HepG2 (cell line): ENCODE measurements at regions not wholly inside any gene's neighbourhood (a gene's known extent, or its start where the extent isn't known, plus 50 kb on each side); places are given as distances from the start of the nearest gene placed in this dataset.

ENCODE experiments used
- ATAC-seq: fragments of 200-7000 bp; cut with Tn5 transposase; 3 replicates; pipeline ENCODE4 v1.9.1; 2020; ENCODE audit warnings: mild to moderate bottlenecking, moderate library complexity
- BruUV-seq: library from RNA; stranded (reverse); fragments of 400-500 nt; replicated peaks from 2 replicates; lab custom pipeline; 2021; lab: Mats Ljungman, UMichigan
- CTCF ChIA-PET: fragments of 300-600 bp; formaldehyde crosslinking; extraction: SDS; loops from one replicate; lab custom pipeline; 2021; ENCODE audit warnings: low total read pairs, inconsistent platforms, low intra/inter-chr PET ratio; lab: Yijun Ruan, JAX
- POLR2A ChIA-PET: fragments of 350-600 bp; sonication (Branson Sonifier 250); formaldehyde crosslinking; loops from one replicate; lab custom pipeline; 2020; ENCODE audit warnings: antibody characterized with exemption, inconsistent platforms; lab: Yijun Ruan, JAX
- DNase-seq: peaks from one replicate; pipeline ENCODE4 v3.0.0-alpha.2; 2015; ENCODE audit warnings: low spot score
- FAIRE-seq: peaks from 3 replicates; lab custom pipeline; 2011; peaks lifted over from hg19 to GRCh38; lab: Jason Lieb, UNC
- H2AFZ ChIP-seq: one replicate; pipeline ENCODE4 v1.6.1; 2011; ENCODE audit warnings: low read length, inconsistent platforms
- H3K27ac ChIP-seq: fragments of 300-600 bp; 3 replicates; pipeline ENCODE4 v1.8.0; 2011; ENCODE audit warnings: mixed run types, mild to moderate bottlenecking, mixed read lengths, low read length, inconsistent platforms; ENCODE audit not compliant: insufficient read depth; ENCODE audit errors: extremely low read length
- H3K27me3 ChIP-seq, 2 experiments: fragments of 200-600 bp in 1 of 2; 2 replicates in 1 of 2; 3 replicates in 1 of 2; pipeline versions ENCODE4 v1.6.0 to v1.8.0; 2011; ENCODE audit warnings: low read length in 2 of 2, mild to moderate bottlenecking in 2 of 2, moderate library complexity in 2 of 2, inconsistent platforms in 1 of 2; ENCODE audit not compliant: insufficient read depth in 2 of 2, control insufficient read depth in 1 of 2
- H3K36me3 ChIP-seq, 2 experiments: fragments of 200-600 bp in 1 of 2; replicated peaks in 1 of 2; 2 replicates in 1 of 2; 3 replicates in 1 of 2; pipeline versions ENCODE4 v1.5.1 to v1.8.0; 2011; ENCODE audit warnings: low read length in 2 of 2, inconsistent platforms in 1 of 2; ENCODE audit not compliant: insufficient read depth in 2 of 2, control insufficient read depth in 1 of 2
- H3K4me1 ChIP-seq: 2 replicates; pipeline ENCODE4 v1.5.1; 2012; ENCODE audit warnings: low read length, inconsistent platforms; ENCODE audit not compliant: insufficient read depth
- H3K4me2 ChIP-seq: 2 replicates; pipeline ENCODE4 v1.6.0; 2011; ENCODE audit warnings: low read depth, low read length, inconsistent platforms
- H3K4me3 ChIP-seq, 3 experiments: fragments of 200-600 bp in 1 of 3; sonication (generic), shearing (Covaris generic) in 1 of 3; replicated peaks in 1 of 3; 2 replicates each; pipeline ENCODE4 v1.5.1; 2011 to 2016; ENCODE audit warnings: low read length in 3 of 3, inconsistent platforms in 2 of 3, low read depth in 2 of 3, mild to moderate bottlenecking in 2 of 3, control low read depth in 1 of 3, mixed read lengths in 1 of 3; ENCODE audit not compliant: insufficient read depth in 1 of 3
- H3K79me2 ChIP-seq: one replicate; pipeline ENCODE4 v1.6.1; 2011; ENCODE audit warnings: low read length, inconsistent platforms; ENCODE audit not compliant: insufficient read depth
- H3K9ac ChIP-seq: 2 replicates; pipeline ENCODE4 v1.6.0; 2011; ENCODE audit warnings: mild to moderate bottlenecking, low read depth, low read length, inconsistent platforms; ENCODE audit not compliant: insufficient read depth
- H3K9me3 ChIP-seq: 2 replicates; pipeline ENCODE4 v1.5.1; 2012; ENCODE audit warnings: mild to moderate bottlenecking, low read length
- H4K20me1 ChIP-seq: 2 replicates; pipeline ENCODE4 v1.6.0; 2011; ENCODE audit warnings: inconsistent platforms, mild to moderate bottlenecking, low read length, moderate library complexity; ENCODE audit not compliant: insufficient read depth
- CENPT ChIP-seq: sonication (generic); formaldehyde crosslinking; IDR thresholded peaks from 2 replicates; pipeline ENCODE4 v1.8.0; 2022; ENCODE audit warnings: low read depth, mild to moderate bottlenecking, moderate library complexity, missing genetic modification reagents
- DPF2 ChIP-seq: sonication (generic); formaldehyde crosslinking; IDR thresholded peaks from 2 replicates; pipeline ENCODE4 v1.4.0; 2020; ENCODE audit warnings: mild to moderate bottlenecking, low read depth, missing genetic modification reagents, borderline replicate concordance
- FOXM1 ChIP-seq: sonication (generic); formaldehyde crosslinking; IDR thresholded peaks from 2 replicates; pipeline ENCODE4 v1.5.0; 2020; ENCODE audit warnings: missing genetic modification reagents
- TSC22D2 ChIP-seq: sonication (generic); formaldehyde crosslinking; IDR thresholded peaks from 2 replicates; pipeline ENCODE4 v1.5.1; 2020; ENCODE audit warnings: missing genetic modification reagents, mild to moderate bottlenecking, borderline replicate concordance
- WGBS: methylation state at CpG from one replicate; pipeline ENCODE4 v1.1.6; 2017; ENCODE audit warnings: low lambda C conversion rate; 5-methylcytosine and 5-hydroxymethylcytosine counted together
- in situ Hi-C: cut with HindIII; loops from 2 replicates; pipeline ENCODE4 v1.10.0; 2017; ENCODE audit warnings: low pct_unique_long_range_greater_than_20kb; ENCODE audit not compliant: extremely low pct_ligation_motif_present
- intact Hi-C: fragments of 100-400 bp; cut with micrococcal nuclease; formaldehyde crosslinking; loops from one replicate; pipeline ENCODE4 v1.10.0; 2022; ENCODE audit not compliant: unreplicated experiment
- TF ChIP-seq, protein P1 (sequence below): sonication (generic); formaldehyde crosslinking; IDR thresholded peaks from 2 replicates; pipeline ENCODE4 v1.5.1; 2020; ENCODE audit warnings: missing genetic modification reagents, mild to moderate bottlenecking, borderline replicate concordance
- TF ChIP-seq, protein P2 (sequence below): sonication (generic); formaldehyde crosslinking; IDR thresholded peaks from 2 replicates; pipeline ENCODE4 v1.4.0; 2020; ENCODE audit warnings: mild to moderate bottlenecking, missing genetic modification reagents

DNA sequence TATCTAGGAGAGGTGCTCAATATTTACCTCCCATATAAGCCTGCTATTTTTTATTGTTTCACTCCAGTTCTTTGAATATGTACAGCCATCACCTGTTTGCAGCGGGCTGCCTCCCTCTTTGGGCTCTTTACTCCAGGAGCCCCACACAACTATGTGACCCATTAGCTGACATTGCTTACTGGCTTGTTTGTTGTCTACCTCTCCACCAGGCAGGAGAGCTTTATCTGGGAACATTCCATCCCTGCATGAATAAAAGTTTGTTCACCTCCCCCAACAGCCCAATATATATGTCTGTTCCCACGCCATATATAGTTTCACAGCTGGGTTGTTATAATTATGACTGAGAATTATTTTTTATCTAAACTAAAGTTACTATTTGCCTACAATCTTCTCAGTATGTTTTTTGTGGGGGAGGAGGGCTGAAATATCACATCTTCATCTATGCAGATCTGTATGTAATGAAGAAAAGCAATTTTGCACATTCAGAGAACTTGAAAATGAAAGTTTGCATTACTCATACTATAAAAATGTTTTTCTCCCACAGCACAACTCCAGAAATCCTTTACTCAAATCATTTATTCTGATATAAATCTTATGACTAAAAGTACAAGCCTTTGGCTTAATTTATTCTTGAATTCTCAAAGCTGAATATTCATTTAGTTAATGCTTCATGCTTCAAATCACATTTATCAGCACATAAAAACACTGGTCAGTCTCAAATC is 61.2 kb upstream of the DAPP1 start:
- no peaks in the 10 kb centered on the region for H3K9me3 ChIP-seq
- H3K27ac ChIP-seq, result no peak overlapping the region
- BruUV-seq, result no TSS peak
- no peak overlapping the region for H2AFZ ChIP-seq
- intact Hi-C loops, result no loop called here
- no peak for ATAC-seq
- no peaks in the 10 kb centered on the region; a peak in 1 of 5 replicates for H3K27me3 ChIP-seq
- POLR2A ChIA-PET, result no interaction called here
- in situ Hi-C loops, result no loop called here
- no peaks in the 10 kb centered on the region for H4K20me1 ChIP-seq
- H3K4me2 ChIP-seq, result no peak overlapping the region
- H3K4me1 ChIP-seq, result no peaks in the 10 kb centered on the region
- FAIRE-seq, result no peak
- H3K4me3 ChIP-seq, result no peak overlapping the region
- no peak overlapping the region for H3K9ac ChIP-seq
- no peak for TF ChIP-seq TSC22D2
- TF ChIP-seq, protein P1, sequence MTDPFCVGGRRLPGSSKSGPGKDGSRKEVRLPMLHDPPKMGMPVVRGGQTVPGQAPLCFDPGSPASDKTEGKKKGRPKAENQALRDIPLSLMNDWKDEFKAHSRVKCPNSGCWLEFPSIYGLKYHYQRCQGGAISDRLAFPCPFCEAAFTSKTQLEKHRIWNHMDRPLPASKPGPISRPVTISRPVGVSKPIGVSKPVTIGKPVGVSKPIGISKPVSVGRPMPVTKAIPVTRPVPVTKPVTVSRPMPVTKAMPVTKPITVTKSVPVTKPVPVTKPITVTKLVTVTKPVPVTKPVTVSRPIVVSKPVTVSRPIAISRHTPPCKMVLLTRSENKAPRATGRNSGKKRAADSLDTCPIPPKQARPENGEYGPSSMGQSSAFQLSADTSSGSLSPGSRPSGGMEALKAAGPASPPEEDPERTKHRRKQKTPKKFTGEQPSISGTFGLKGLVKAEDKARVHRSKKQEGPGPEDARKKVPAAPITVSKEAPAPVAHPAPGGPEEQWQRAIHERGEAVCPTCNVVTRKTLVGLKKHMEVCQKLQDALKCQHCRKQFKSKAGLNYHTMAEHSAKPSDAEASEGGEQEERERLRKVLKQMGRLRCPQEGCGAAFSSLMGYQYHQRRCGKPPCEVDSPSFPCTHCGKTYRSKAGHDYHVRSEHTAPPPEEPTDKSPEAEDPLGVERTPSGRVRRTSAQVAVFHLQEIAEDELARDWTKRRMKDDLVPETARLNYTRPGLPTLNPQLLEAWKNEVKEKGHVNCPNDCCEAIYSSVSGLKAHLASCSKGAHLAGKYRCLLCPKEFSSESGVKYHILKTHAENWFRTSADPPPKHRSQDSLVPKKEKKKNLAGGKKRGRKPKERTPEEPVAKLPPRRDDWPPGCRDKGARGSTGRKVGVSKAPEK (CRISPR knock-in tag), result no peak
- no peak for TF ChIP-seq FOXM1 (CRISPR knock-in tag)
- TF ChIP-seq DPF2, result no peak
- no peak for TF ChIP-seq CENPT
- TF ChIP-seq, protein P2, sequence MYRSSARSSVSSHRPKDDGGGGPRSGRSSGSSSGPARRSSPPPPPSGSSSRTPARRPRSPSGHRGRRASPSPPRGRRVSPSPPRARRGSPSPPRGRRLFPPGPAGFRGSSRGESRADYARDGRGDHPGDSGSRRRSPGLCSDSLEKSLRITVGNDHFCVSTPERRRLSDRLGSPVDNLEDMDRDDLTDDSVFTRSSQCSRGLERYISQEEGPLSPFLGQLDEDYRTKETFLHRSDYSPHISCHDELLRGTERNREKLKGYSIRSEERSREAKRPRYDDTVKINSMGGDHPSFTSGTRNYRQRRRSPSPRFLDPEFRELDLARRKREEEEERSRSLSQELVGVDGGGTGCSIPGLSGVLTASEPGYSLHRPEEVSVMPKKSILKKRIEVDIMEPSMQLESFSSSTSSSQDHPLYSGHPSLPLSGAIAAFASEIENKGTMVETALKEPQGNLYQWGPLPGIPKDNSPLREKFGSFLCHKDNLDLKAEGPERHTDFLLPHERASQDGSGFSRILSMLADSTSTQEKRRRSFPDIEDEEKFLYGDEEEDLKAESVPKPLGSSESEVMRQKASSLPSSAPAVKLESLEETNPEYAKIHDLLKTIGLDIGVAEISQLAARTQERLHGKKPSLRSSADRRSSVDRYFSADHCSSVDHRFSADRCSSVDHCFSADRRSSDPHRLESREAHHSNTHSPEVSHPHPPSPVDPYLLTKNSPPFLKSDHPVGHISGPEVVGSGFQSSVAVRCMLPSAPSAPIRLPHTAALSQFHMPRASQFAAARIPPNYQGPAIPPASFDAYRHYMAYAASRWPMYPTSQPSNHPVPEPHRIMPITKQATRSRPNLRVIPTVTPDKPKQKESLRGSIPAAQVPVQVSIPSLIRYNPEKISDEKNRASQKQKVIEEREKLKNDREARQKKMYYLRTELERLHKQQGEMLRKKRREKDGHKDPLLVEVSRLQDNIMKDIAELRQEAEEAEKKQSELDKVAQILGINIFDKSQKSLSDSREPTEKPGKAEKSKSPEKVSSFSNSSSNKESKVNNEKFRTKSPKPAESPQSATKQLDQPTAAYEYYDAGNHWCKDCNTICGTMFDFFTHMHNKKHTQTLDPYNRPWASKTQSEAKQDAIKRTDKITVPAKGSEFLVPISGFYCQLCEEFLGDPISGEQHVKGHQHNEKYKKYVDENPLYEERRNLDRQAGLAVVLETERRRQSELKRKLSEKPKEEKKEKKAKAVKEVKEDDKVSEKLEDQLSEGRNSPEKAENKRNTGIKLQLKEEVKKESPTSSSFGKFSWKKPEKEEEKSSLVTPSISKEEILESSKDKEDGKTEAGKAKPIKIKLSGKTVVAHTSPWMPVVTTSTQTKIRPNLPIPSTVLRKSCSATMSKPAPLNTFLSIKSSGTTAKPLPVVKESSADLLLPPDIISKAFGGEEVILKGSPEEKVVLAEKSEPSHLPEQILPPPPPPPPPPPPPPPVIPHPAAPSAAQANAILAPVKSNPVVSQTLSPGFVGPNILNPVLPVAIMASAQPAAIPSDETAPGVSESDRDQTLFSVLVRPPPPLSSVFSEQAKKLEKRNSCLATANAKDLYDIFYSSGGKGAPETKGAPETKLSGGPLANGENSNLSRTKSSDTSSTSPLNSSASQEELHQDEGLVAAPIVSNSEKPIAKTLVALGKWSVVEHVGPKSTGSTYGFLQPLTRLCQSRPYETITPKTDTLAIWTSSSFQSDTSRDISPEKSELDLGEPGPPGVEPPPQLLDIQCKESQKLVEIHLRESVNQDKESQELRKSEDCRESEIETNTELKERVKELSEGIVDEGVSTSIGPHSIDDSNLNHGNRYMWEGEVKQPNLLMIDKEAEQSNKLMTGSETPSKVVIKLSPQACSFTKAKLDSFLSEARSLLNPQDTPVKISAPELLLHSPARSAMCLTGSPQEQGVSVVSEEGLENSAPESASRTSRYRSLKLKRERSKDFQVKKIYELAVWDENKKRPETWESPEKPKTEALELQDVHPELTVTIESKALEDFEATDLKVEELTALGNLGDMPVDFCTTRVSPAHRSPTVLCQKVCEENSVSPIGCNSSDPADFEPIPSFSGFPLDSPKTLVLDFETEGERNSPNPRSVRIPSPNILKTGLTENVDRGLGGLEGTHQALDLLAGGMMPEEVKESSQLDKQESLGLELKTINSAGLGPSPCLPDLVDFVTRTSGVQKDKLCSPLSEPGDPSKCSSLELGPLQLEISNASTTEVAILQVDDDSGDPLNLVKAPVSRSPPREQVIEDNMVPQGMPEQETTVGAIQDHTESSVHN (CRISPR knock-in tag), result no peak
- CTCF ChIA-PET, result no interaction called here
- no peaks in the 10 kb centered on the region for H3K36me3 ChIP-seq
- WGBS, result 6% methylated on average over 2 of the region's 2 CpGs
- no peak for DNase-seq
- no peaks in the 10 kb centered on the region for H3K79me2 ChIP-seq
